WI38 (cell line): ENCODE measurements at regions not wholly inside any gene's neighbourhood (a gene's known extent, or its start where the extent isn't known, plus 50 kb on each side); places are given as distances from the start of the nearest gene placed in this dataset.

ENCODE experiments used
- H3K4me3 ChIP-seq: 2 replicates; pipeline ENCODE4 v1.5.1; 2011; ENCODE audit warnings: low read depth, mild to moderate bottlenecking, control low read depth, low read length
- TF ChIP-seq, protein P1 (sequence below): IDR thresholded peaks from 2 replicates; pipeline ENCODE4 v1.5.1; 2012; ENCODE audit warnings: low read depth, mild to moderate bottlenecking, control low read depth, low read length

DNA sequence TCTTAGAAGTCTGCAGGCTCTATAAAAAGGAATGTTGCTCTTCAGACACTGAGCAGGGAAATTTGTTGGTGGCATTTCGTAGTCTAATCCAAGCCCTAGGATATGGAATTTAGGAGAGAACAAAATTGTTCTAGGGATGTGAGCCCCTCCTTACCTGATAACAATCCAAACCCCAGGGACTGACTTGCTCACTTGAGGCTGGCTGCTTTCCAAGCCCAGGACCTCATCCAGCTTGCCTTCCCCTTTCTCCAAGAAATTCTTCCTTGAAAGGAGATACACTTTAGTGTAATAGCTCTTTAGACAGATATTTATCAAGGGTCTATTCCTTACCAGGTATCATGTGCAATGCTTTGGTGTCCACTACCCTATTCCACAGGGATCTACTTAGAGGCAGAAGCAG lies 279.8 kb downstream of the C1D start:
- no peak overlapping the region for H3K4me3 ChIP-seq

DNA sequence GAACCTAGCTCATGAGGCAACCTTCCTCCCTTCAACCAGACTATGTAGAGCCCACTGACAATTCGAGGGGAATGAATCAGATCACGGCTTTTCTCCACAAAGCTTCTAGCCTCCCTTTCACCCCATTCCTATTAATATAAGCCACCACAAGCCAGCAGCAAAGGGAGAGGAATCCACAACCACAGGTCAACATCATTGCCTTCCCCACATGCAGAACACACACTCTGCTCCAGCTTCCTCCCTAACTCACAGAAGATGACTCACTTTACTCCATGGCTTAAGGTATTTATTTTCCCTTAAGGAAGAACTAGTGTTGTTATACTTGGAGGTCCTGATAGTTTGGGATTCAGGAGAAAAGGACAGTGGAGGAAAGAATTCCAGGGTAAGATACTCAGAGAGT lies 272.2 kb downstream of the C1D start:
- TF ChIP-seq, protein P1, sequence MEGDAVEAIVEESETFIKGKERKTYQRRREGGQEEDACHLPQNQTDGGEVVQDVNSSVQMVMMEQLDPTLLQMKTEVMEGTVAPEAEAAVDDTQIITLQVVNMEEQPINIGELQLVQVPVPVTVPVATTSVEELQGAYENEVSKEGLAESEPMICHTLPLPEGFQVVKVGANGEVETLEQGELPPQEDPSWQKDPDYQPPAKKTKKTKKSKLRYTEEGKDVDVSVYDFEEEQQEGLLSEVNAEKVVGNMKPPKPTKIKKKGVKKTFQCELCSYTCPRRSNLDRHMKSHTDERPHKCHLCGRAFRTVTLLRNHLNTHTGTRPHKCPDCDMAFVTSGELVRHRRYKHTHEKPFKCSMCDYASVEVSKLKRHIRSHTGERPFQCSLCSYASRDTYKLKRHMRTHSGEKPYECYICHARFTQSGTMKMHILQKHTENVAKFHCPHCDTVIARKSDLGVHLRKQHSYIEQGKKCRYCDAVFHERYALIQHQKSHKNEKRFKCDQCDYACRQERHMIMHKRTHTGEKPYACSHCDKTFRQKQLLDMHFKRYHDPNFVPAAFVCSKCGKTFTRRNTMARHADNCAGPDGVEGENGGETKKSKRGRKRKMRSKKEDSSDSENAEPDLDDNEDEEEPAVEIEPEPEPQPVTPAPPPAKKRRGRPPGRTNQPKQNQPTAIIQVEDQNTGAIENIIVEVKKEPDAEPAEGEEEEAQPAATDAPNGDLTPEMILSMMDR: no peak
- no peak overlapping the region for H3K4me3 ChIP-seq

More for the DNA sequence above, 279.8 kb downstream of the C1D start:
- TF ChIP-seq, protein P1: no peak

DNA sequence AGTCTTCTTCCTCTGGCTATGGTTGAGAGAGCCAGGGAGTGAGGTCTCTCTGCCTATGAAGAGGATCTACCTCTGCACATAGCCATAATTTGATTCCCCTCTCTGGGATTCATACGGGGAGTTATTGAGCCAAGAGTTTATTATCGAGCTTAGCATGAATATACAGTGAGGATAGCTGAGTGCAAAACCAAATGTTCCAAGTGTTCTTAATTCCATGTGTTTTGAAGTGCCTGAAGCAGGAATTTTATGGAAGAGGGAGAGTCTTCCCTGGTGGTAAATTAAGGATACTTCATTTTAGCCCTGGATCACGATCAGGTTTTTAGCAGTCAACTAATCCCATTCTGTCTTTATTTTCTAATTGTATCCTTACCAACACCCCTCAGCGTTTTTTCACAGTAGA lies 270.6 kb downstream of the C1D start:
- no peak overlapping the region for H3K4me3 ChIP-seq
- TF ChIP-seq, protein P1: no peak

DNA sequence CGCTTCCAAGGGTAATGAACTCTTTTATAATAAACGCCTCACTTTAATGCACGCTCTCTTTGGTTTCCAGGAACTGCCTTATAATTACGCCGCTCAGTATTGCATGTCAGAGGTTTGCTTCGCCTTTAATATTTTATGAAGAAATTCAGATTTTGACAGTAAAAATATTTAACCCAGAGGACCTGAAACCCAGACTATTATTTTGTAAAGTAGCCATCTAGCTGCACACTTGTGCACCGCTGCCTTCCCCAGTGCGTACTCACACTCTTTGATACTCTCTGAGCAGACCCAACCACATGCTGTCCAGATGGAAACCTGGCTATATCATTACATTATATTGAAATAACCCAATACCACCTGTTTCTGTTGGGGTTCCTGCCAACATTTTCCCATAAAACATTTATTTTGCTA lies 270.1 kb downstream of the C1D start:
- no peak overlapping the region for H3K4me3 ChIP-seq
- TF ChIP-seq, protein P1: no peak

DNA sequence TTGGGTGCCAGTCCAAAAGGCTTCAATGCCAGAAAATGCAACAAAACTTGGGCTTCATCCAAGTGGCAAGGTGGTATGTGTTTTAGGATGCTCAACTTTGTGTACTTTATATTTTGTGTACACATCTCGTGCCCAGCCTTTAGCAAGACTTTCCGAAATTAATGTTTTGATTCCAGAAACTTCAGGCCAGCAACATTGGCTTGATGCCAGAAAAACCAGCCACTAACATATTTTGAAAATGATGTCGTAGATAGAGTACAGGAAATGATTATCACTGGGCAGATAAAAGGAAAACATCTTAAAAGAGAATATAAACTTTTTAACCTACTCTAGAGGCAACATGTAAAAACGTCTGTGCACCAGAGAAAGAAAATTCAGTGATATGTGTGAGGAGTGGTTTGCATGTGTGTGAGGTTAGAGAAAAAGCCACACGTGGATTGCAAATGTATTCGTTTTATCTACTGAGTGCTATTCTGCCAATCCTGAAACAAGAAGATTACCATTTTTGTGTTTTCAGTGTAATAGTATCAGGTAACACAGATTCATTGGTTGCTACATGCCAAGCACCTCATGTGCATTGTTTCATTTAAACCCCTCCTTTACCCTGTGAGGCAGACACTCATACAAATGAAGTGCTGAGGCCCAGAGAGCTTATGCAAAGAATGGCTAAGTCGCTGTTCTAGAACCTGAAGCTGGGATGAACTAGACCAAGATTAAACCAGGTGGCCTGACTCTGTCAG lies 264.8 kb downstream of the C1D start:
- no peak overlapping the region for H3K4me3 ChIP-seq

DNA sequence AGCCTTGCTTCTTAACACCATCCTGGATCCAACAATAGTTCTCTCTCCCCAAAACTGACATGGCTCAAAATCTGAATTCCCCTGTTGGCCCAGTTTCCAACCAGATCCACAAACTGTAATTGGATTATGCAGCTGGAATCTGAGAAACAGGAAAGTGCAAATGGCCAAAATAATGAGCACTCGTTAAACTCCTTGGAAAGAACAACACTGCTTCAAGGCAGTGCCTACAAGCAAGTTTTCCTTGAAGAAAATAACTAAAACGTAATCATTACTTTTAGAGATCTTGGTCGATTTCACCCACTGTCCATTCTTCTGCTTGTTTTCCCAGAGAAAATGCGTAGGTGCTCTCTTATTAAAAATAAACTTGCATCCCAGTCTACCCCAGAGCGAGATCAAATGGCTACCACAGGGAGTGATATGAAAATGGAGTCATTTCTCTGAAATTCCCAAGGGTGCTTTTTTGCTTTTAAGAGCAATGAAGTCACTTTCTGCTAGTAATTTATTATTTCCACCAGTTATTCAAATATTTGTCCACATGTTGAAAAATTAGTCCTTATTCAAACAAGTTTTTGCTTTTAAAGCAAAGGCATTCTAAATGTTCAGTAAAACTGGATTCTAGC lies 264.2 kb downstream of the C1D start:
- TF ChIP-seq, protein P1: no peak
- no peak overlapping the region for H3K4me3 ChIP-seq

More for the DNA sequence above, 264.8 kb downstream of the C1D start:
- TF ChIP-seq, protein P1: no peak

DNA sequence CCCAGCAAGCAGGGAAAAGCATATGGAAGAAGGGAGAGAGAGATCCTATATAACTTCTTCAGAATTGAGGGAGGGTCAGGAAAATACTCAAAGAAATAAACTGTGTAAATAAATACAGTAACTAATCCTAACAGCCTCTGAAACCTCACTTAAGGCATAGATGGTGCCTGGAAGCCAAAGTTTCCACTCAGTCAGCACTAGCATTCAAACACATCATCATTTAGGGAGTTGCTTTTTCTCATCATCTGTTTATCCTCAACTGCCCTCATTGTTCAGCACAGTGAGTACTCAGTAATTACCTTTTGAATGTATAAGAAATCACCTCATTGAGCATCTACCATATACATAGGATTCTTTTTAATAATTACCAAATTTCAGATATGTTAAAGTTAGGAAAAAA lies 262.9 kb downstream of the C1D start:
- TF ChIP-seq, protein P1: no peak
- no peak overlapping the region for H3K4me3 ChIP-seq
